Stimulated activated CD8-positive, alpha-beta memory T cell treated with anti-CD3 and anti-CD28 coated beads, Interleukin-15, amount 100 ng/mL, for 4 hours (primary cell): ENCODE measurements at regions not wholly inside any gene's neighbourhood (a gene's known extent, or its start where the extent isn't known, plus 50 kb on each side); places are given as distances from the start of the nearest gene placed in this dataset.

Experiments
- DNase-seq, 2 donors: peaks; one replicate each; pipeline ENCODE4 v3.0.0-alpha.2; 2020; ENCODE audit warnings: low read depth in 2 of 2

GRCh38 chr6:147817042-147817689, 308.7 kb downstream of the SAMD5 start:
- no peak for DNase-seq

- DNase-seq = no peak
Measured at GRCh38 chr6:147820520-147820919, 312.0 kb downstream of the SAMD5 start.

- no peak for DNase-seq
Measured at GRCh38 chr6:147821295-147821897, 312.9 kb downstream of the SAMD5 start.

GRCh38 chr6:147823936-147824335, 315.4 kb downstream of the SAMD5 start:
- no peak for DNase-seq

GRCh38 chr6:147825848-147826247, 317.4 kb downstream of the SAMD5 start:
- no peak for DNase-seq

- DNase-seq = no peak
Measured at GRCh38 chr6:147826698-147827097, 318.2 kb downstream of the SAMD5 start.

- no peak for DNase-seq
Measured at GRCh38 chr6:147829418-147829817, 320.9 kb downstream of the SAMD5 start.

- no peak for DNase-seq
Measured at GRCh38 chr6:147829835-147830234, 321.3 kb downstream of the SAMD5 start.

GRCh38 chr6:147831356-147831755, 322.9 kb downstream of the SAMD5 start:
- no peak for DNase-seq

- no peak for DNase-seq
Measured at GRCh38 chr6:147833607-147834006, 325.1 kb downstream of the SAMD5 start.

GRCh38 chr6:147834084-147834776, 325.7 kb downstream of the SAMD5 start:
- DNase-seq = no peak

- DNase-seq = no peak
Measured at GRCh38 chr6:147837540-147837939, 329.1 kb downstream of the SAMD5 start.

GRCh38 chr6:147839708-147840610, 331.5 kb downstream of the SAMD5 start:
- no peak for DNase-seq

- no peak for DNase-seq
Measured at GRCh38 chr6:147841547-147842148, 333.2 kb downstream of the SAMD5 start.

GRCh38 chr6:147849401-147850330, 341.2 kb downstream of the SAMD5 start:
- DNase-seq = no peak

GRCh38 chr6:147852772-147853171, 344.3 kb downstream of the SAMD5 start:
- no peak for DNase-seq

GRCh38 chr6:147853574-147853973, 345.1 kb downstream of the SAMD5 start:
- DNase-seq = no peak

GRCh38 chr6:147855803-147856482, 347.5 kb downstream of the SAMD5 start:
- DNase-seq = no peak

- DNase-seq = no peak
Measured at GRCh38 chr6:147856687-147857086, 348.2 kb downstream of the SAMD5 start.

GRCh38 chr6:147858421-147858820, 349.9 kb downstream of the SAMD5 start:
- DNase-seq = no peak
